Superior temporal gyrus (tissue), 1 donor: ENCODE measurements at regions not wholly inside any gene's neighbourhood (a gene's known extent, or its start where the extent isn't known, plus 50 kb on each side); places are given as distances from the start of the nearest gene placed in this dataset.

Experiments used
- DNase-seq: peaks from one replicate; pipeline ENCODE4 v3.0.0-alpha.2; 2016; ENCODE audit errors: extremely low spot score

DNA sequence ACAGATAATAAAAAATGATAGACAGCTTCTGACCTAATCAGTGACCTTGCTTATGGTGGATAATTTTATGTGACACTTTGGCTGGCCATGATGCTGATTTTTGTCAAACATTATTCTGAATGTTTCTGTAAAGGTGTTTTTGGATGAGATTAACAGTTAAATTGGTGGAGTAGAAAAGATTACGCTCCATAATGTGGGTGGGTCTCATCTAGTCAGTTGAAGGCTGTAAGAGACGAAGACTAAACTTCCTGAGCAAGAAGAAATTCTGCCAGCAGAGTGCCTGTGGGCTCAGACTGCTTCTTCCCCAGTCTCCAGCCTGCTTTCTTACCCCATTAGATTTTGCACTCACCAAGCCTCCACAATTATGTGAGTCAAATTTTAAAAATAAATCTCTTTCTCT is 214.9 kb upstream of the ITGA4 start:
- DNase-seq, result no peak

DNA sequence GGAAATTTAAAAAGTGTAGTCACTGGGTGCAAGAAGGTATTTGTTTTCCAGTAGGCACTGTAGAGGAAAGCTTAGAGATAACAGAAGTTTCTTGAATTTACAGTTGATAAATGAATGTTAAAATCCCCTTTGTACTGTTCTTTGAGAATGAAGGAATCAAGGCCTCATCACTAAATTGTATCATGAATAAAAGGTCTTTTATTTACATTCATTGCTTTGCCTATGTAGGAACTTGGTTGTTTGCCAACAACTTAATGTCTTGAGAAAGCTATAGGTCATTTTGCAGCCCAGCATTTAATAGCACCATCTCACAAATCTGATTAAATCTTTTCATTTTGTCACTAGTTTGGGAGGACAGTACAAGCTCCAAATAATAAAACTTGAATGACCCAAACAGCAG is 213.9 kb upstream of the ITGA4 start:
- DNase-seq, result no peak

DNA sequence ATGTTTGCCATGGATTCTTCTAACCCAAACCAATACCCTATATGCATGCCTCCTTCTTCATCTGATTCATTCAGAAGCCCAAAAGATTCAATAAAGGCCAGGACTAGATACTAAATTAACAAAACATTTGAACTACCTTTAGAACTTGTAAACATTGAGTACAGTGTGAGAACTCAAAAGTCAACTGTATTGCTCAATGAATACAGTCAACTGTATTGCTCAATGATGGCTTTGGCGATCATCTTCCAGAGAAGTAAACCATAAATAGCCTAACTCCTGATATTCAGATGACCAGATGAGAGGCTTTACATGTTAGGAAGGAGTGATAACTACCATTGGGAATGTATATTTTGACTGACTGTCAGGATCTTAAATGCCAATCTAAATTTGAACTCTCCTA is 206.5 kb upstream of the ITGA4 start:
- DNase-seq, result no peak

DNA sequence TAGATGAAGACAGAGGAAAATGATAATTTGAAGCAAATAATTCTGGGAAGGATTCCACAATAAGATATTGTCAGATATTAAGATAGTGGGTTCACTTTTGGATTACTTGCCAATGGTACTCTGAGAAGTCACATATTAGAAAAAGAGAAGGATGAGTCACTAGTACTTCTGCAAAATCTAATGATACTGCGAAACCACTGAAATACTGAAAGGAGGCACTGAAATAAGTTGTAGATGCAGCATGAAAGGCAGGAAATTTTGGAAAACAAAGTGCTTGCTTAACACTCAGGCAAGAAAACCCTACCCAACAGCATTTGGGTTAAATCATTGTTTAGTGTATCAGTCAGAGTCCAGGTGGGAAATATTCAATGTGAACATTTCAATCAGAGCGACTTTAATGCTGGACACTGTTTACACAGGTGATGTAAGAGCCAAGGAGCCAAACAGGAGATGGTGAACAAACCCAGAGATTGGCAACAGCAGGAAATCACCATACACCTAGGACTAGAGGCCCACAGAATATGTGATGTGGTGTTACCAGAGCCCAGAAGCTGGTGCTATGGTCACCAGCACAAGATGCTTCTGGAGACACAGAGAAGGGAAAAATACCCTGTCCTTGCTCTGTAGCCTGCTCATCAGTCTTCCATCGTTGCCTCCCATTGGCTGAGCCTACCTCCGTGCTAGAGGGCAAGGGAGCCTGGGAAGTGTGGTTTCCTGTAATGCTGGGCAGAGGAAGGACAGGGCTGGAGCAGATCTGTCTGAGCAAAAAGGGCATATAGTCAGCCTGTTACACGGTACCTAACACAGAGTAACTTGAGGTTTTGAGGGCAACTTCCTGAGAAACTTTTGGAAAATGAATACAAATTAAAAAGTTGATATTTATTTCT is 204.7 kb upstream of the ITGA4 start:
- no peak for DNase-seq

DNA sequence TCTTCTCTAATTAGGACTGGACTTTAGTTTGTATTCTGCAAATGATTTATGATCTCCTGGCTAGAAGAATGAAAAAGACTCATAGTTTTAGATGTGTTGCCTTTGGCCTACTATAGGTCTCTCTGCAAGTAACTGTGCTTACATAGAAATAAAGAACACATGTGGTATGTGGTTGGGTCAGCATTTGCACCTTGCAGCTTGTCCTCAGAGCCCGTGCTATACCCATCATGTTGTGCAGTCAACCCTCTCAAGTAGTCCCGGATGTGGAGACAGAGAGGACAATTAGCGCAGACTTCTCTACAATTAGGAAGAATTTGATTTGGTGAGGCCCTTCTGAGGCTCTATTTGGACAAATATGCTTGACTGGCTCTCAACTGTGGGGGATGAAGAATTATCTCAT is 203.7 kb upstream of the ITGA4 start:
- DNase-seq, result no peak

DNA sequence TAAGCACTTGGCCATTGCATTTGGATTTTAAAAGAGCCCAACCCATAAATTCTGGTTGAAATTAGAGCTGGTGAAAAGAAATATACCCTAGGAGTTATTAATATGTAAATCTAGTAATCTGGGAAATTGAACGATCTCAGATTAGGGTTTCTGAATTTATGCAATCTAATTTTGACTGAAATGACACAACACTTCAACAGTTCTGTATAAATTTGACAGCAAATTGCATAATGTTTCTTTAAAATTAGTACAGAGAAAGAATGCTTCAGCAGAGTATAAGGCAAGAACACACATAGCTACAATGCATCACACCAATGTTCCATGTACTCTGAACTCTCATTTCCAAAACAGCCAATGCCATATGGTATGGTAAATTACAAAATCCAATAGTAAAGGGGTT is 201.5 kb upstream of the ITGA4 start:
- no peak for DNase-seq

DNA sequence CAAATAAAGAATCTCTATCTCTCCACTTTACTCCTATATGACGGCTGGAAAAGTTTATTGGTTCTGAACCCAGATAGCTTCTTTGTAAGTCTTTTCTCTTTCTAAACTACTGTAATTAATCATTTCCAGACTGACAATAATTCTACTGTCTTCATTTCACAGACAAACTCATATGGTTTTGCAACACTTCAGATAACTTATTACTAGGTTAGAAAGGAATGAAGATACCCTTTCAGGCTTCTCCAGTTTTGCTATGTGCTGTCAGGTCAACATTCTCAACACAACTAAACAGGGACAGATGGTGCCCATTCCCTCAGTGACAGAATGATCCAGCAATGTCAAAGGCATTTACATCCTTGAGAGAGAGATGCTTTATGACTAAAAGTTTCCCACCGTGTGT is 198.5 kb upstream of the ITGA4 start:
- DNase-seq, result no peak

DNA sequence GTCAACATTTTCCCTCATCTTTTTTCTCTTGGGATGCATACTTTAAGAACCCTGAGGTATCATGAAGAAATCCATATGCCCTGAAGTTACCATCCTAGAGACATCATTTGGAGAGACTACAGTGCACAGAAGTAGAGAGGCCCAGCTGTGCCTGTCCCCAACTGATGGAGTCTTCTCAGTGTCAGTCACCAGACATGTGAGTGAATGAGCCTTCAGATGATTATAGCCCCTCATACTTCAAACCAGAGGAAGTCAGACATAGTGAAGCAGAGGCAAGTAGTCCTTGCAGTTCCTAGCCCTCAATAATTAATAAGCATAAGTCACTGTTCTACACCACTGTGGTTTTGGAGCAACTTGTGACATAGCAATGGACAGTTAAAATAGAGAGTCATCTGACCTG is 194.4 kb upstream of the ITGA4 start:
- no peak for DNase-seq

DNA sequence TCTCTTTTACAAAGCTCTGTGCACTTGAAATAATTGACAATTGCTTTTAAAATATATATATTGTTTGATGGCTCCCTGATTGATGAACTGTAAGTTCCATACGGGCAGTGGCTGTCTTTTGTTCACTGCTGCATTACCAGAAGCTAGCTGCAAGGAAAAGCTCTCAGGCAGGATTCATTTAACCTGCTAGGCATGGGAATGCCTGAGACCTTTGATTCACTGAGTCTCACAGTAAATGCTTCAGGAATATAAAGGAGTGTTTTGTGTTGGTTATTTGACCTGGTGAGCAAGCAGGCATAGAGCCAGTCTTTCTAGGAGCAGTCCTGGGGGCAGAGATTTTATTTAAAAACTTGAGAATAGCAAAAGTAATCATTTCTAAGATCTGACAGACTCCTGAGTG is 193.2 kb upstream of the ITGA4 start:
- DNase-seq, result no peak

DNA sequence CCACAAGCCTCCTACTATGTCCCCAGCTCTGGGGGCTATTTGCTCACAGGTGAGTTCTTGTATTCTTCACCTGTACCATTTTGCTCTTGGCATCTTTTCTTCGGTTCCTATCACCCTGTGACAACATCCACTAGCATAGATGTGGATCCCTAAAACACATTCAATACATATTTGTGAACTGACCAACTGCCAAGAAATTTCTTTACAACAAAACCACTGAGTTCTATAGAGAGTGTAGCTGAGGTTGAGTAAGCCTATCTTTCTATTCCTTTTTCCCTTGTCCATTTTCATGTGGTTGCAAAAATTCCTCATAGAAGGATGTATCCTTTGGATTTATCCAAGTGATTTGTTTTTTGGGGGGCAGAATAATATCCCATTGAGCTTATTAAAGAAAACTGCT is 192.7 kb upstream of the ITGA4 start:
- DNase-seq, result no peak

DNA sequence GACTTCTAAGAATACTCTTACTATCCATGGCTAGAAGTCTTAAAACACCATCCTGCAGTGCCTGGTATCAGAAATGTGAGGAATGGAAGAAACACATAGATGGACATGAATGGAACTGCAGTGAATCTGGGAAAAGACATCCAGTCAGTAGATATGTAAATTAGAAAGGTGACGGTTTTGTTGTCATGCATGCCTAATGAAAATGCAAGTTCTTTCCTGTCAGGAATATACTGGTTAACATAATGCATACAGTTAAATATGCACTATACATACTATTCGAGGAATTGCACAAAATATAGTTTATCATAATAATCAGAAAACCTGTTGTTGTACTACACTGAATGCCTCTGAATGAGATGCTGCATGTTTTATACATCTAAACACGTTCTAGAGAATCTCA is 190.6 kb upstream of the ITGA4 start:
- DNase-seq, result no peak

DNA sequence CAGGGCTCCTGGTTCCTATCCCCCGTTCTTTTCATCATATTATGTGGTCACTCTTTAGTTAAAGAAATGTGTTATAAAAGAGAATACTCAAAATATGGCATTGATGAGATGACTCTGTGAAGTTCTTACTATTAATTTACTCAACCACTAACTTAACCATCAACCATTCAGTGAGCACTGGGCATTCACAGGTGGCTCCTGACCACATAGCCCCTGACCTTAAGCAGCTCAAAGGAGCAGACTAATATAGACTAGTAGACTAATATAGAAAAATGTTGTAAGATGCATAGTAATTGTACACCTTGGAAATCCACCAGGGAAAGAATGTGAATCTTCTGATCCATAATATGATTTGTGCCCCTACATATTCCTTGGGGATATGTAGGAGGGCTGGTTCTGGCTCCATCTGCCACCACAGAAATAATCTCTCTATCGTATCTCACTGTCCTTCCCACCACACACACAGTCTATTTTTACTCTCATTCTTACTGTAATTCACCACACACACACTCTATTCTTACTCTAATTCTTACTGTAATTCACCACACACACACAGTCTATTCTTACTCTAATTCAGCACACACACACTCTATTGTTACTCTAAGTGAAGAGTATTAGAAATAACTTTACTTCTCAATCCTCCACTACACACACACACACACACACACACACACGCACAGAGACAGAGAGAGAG is 188.9 kb upstream of the ITGA4 start:
- no peak for DNase-seq

DNA sequence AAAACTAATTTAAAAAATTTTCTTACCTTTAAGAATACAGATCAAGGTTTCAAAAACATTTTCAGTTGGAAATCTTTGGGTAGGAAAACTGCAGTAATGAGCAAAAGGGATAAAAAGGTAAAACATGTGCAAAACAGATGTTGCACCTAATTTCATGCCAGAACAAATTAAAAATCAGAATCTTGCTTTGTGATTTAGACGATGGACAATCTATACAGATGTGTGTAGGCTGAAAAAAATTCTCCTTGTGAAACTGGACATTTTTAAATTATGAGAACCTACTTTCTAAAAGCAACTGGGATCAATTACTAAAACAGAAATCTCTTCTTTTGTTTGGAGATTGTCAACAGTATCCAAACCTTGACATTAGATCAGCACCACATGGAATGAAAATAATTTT is 183.2 kb upstream of the ITGA4 start:
- DNase-seq, result no peak

DNA sequence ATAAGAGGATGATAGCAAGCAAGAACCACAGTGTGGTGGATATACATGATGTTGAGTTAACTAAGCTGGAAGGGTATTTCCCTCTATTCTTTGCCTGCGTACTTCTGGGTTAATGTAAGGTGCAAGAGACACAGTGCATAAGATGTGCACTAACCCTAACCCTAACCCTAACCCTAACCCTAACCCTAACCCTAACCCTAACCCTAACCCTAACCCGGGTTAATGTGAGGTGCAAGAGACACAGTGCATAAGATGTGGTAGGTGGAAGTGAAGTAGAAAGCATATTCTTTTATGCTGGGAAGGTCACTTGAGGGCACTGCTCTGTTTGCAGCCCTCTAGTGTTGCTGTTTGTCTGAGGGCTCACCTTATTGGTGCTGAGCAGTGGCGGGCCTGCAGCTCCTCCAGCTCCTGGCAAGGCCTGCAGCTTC is 181.5 kb upstream of the ITGA4 start:
- DNase-seq, result no peak

DNA sequence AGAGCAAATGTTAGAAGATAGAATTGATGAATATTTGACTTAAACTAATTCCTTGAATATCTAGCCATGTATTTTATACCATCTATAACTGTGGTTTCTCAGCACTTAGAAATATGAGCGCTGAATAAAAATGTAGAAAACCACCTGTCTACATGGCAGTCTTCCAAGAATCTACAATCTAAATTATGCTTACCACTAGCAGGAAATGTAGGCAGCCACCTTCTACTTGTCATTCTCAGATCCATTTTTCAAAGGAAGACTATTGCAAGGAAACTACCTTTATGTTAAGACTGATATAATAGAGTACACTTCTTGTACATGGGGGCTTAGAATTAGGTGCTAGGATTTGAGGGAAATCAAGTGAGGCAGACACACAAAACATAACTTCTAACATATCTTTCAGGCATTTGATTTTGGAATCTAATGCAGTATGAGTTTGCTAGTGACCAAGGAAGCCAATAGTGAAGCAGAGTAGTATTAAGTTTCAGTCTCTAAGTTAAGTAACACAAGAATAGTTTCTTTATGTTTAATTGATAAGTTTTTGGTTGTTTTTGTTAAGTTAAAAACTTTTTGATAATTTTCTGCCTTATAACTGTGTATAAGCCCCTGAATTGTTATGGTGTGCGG is 175.9 kb upstream of the ITGA4 start:
- DNase-seq, result peak; percentile 17

DNA sequence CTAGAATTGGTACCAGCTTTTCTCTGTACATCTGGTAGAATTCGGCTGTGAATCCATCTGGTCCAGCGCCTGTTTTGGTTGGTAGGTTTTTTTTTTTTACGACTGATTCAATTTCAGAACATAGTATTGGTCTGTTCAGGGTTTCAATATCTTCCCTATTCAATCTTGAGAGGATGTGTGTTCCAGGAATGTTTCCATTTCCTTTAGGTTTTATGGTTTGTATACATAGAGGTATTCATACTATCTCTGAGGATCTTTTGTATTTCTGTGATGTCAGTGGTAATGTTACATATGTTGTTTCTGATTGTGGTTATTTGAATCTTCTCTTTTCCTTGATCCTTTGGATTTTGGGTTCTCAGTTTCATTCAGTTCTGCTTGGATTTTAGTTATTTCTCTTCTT is 172.1 kb upstream of the ITGA4 start:
- no peak for DNase-seq

DNA sequence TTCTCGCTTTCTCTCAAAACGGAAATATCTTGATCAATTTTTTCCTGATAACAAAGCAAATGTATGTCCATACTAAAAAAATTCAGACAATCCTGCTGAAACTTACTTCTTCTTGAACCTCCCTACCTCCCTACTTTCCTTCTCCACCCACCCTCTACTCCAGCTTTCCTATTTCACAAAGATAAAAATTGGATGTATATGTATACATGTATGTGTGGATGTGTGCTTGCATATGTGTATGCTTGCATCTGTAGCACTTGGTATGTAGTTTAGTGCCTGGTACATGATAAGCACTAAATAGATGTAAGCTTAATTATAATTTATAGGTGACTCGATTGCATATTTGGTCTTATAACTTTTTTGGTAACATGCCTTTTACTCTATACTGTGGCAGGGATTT is 167.5 kb upstream of the ITGA4 start:
- DNase-seq, result no peak

DNA sequence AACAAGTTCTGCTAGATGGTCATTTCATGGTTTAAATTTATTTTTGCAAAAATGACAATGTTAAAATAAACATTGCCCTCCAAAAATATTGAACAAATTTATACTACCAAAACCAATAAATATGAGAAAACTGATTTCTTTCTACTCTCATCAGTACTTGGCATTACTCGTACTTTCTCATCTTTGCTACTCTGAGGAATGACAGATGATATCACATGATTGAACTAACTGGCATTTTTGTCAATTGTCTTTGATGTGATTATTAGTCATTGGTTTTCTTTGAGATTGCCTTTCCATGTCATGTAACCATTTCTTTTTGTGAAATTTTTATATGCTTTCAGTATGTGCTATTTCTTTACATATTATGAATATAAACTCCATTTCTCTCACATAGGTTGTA is 167.0 kb upstream of the ITGA4 start:
- DNase-seq, result no peak

DNA sequence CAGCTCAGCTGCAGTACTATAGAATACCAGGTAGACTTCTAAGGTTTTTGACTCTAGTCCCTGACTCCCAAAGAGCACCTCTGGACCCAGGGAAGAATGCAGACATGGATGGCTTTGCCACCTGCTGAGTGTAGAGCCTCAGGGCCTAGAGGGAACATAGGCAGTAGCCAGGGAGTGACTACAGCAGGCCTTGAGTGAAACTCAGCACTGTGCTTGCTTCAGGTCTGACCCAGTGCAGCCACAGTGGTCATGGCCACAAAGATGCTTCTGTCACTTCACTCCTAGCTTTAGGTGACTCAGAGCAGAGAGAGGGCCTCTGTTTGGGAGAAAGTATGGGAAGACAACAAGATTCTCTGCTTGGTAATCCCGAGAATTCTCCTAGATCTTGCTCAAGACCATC is 162.2 kb upstream of the ITGA4 start:
- no peak for DNase-seq

DNA sequence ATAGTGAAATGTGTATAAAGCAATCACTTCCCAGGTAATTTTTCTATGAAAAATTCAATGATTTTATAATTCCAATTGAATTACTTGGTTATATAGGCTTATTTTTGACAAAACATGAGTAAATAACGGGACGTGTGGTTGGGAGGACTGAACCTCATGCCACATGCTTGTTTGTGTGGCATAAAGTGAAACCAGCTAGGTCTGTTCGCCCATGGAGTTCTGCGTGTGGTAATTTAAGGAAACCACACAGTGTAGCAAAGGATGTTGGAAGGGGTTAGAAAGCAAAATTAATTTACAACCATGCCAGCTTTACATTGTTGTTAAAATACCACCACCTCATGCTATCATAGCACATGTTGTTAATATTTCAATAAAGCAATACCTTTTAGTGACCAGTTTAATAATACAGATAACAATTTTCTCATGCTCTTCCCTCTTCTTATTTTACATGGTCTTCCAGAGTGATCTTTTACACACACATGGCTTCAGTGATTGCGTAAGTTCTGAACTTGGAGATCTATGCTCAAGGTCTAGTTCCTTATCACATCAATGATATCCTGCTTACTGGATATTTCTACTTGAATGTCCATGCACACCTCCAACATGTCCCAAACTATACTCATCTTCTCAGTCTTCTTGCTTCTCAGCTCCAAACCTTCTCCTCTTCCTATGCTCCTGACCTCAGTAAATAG is 156.4 kb upstream of the ITGA4 start:
- DNase-seq, result no peak

DNA sequence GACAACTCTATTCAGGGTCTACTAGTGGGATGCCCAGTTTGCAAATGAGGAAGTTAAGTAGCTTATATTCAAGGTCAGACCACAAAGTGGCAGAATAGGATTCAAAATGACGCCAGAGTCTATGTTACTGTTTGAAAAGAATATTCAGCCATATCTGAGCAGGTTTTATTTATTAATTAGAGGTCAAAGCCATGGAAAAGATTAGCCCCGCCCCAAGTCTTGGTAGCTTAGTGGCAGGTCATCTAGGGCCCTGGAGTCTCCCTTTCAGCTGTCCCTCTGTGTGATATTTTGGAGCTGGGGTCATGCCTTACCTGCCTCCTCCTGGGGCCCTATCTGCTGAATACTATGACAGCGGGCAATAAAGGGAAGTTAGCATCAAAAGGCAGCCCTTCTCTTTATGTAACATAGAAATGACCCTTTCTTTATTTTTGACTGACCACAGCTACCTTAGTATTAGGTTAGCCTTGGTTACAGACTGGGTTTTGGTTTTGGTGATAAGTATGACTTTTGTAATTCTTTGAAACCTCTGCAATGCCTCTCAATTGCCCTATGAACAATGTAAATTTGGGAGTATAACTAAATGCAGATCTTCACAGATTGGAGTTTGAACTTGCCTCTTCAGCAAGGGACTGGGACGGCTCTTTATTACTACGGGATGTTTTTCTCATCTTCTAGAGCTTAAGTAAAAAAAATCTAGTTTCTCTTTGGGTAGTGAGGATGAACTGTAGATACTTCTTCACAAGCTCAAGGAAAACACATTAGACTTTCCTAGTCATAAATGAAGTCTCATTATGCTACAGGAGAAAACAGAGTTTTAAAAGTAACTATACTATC is 153.0 kb upstream of the ITGA4 start:
- DNase-seq, result no peak
